NCI-H2107 treated with DMSO at 0.1 percent for 48 hours (cell line): ENCODE measurements at regions not wholly inside any gene's neighbourhood (a gene's known extent, or its start where the extent isn't known, plus 50 kb on each side); places are given as distances from the start of the nearest gene placed in this dataset.

Experiments
- DNase-seq: peaks from one replicate; lab custom pipeline; 2025; ENCODE audit not compliant: unreplicated experiment; lab: John Stamatoyannopoulos, UW

GRCh38 chr12:97173688-97174410, 266.8 kb downstream of the NEDD1 start:
- DNase-seq: no peak

GRCh38 chr12:97177481-97177880, 270.4 kb downstream of the NEDD1 start:
- DNase-seq: no peak

GRCh38 chr12:97181571-97182265, 274.7 kb downstream of the NEDD1 start:
- DNase-seq: no peak

- no peak for DNase-seq
These were observed 275.7 kb downstream of the NEDD1 start for GRCh38 chr12:97182769-97183168.

GRCh38 chr12:97184127-97184773, 277.2 kb downstream of the NEDD1 start:
- DNase-seq: no peak

GRCh38 chr12:97185567-97185966, 277.0 kb upstream of the RMST start:
- no peak for DNase-seq

- no peak for DNase-seq
These were observed 268.1 kb upstream of the RMST start for GRCh38 chr12:97194546-97194945.

GRCh38 chr12:97200181-97200580, 262.4 kb upstream of the RMST start:
- no peak for DNase-seq

- DNase-seq: no peak
These were observed 259.2 kb upstream of the RMST start for GRCh38 chr12:97203408-97203807.

- DNase-seq: no peak
These were observed 252.6 kb upstream of the RMST start for GRCh38 chr12:97209997-97210396.

GRCh38 chr12:97211416-97211930, 251.1 kb upstream of the RMST start:
- no peak for DNase-seq

GRCh38 chr12:97216848-97217247, 245.8 kb upstream of the RMST start:
- DNase-seq: no peak

GRCh38 chr12:97222391-97222790, 240.2 kb upstream of the RMST start:
- DNase-seq: no peak

- DNase-seq: no peak
These were observed 239.2 kb upstream of the RMST start for GRCh38 chr12:97223419-97223818.

- peak; percentile 99 for DNase-seq
These were observed 233.6 kb upstream of the RMST start for GRCh38 chr12:97229004-97229403.

GRCh38 chr12:97235102-97235501, 227.5 kb upstream of the RMST start:
- DNase-seq: peak; percentile 24

- DNase-seq: no peak
These were observed 216.2 kb upstream of the RMST start for GRCh38 chr12:97246368-97246767.

GRCh38 chr12:97250483-97250882, 212.1 kb upstream of the RMST start:
- no peak for DNase-seq

- no peak for DNase-seq
These were observed 204.9 kb upstream of the RMST start for GRCh38 chr12:97257726-97258125.

- DNase-seq: no peak
These were observed 203.5 kb upstream of the RMST start for GRCh38 chr12:97259098-97259497.

GRCh38 chr12:97260786-97261185, 201.8 kb upstream of the RMST start:
- DNase-seq: peak; percentile 46

- DNase-seq: no peak
These were observed 195.4 kb upstream of the RMST start for GRCh38 chr12:97267166-97267565.
